Activated T-cell treated with anti-CD3 and anti-CD28 coated beads for 24 hours (primary cell): ENCODE measurements at regions not wholly inside any gene's neighbourhood (a gene's known extent, or its start where the extent isn't known, plus 50 kb on each side); places are given as distances from the start of the nearest gene placed in this dataset.

Experiments used
- DNase-seq: peaks from one replicate; pipeline ENCODE4 v3.0.0-alpha.2; 2020; ENCODE audit warnings: low read depth

DNA sequence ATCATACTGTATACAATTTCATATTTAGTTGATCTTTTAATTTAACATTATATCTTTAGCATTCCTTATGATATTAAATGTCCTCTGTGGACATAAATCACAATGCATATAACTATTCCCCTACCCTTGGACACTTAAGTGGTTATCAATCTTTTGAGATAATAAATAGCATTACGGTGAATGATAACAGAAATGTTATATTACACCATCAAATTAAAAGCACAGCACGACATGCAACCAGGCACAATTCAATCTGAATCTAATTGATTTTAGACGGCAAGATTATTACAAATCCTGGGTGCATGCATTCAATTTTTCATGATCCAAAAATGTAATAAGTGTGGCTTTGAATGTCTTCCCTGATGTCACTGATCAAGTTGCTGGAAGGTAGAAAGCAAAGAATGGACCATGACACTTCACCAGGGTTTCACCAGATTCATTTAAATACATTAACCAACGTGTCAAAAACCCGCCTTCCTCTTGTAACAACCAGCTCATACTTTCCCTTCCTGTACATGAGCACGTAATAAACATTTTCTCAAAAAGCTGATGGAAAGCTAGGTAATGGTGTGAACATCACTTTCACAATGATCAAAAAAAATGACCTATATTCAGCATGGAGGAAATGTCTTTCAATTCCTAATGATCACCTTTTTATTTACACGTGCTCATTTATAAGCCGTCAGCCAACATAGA lies 513.7 kb upstream of the ID2 start:
- no peak for DNase-seq

DNA sequence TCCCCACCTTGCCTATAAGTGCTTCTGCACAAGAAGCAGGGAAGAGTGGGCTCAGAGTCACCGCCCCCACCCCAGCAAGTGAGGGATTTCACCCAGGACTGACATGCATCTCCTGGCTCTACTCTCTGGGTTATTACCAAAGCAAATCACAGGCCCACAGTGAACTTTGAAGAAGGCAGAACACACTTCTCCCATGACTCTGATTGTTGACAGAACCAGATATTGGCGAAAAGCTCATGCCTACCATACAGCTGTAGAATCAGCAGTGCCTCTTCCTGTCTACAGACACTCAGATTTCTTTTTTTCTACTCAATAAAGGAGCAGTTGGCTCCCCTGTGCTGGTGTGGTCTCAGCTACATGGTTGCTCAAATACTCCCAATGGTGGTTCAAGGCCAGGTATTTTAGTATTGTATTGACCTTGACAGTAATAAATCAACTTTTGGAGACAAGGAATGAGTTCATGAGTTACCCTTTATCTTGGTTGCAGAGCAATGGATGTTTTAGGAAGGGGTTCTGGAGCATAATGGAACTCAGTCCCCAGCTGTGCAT lies 512.9 kb upstream of the ID2 start:
- DNase-seq, result no peak

DNA sequence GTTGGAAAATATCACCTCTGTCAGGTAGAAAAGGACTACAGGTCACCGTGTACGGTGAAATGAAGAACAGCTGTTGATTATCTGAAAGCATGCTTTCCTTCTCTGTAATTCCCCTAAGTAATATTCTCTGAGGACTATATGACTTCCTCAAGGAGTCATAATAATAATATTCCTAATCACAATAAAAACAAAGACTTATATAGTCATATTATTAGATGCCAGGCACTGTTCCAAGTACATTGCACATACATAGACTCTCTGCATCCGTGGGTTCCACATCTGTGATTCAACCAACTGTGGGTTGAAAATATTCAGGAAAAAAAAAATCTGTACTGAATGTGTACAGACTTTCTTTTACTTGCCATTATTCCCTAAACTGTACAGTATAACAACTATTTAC lies 512.4 kb upstream of the ID2 start:
- DNase-seq, result no peak

DNA sequence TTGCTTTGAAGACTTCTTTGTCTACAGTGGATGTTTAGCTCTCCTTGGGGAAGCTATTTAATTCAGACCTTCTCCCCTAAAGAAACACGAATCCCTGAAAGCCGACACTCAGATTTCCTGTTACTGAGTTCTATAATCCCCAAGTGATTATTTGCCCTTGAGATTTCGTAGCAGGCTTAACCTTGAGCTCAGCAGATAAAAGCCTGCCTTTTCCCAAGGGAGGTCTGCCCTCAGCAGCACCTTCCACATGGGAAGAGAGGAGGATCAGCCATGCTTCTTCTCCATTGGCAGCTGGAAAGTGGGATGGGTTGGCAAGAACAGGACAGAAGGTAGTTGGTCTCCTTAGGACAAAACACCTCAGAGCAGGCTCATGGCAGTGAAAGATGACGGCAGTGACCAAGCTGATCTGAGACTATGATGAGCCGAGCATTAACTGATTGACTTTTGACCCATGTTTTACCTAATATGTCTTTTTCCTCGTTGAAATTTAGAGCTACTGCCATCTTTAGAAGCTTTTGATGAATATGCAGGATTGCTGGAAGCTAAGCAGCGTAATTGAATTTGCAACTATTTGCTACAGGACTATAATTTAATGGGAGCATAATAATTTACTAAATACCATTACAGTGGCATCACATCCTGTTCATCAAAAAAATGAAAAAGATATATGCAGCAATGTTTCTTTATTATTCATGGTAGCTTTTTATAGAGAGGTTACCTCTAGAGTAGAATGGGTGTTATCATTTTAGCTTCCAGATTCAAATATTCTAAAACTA lies 511.1 kb upstream of the ID2 start:
- DNase-seq, result no peak

DNA sequence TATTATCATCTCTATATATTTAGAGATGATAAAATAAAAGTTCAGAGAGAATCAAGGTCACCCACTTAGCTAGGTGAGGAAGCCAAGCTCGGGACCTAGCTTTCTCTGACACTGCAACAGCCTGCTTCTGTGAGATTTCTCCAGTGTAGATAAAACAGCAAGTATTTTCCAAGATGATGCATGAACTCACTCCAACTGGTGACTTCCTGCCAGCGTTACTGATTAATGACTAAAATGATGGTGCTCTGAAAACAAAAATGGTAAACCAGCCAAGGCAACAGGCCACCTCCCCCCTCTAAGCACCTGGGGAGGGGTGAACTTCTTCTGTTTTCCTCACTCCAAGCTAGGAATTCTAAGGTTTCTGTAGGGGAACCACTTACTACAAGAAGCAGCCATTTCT lies 510.2 kb upstream of the ID2 start:
- no peak for DNase-seq

DNA sequence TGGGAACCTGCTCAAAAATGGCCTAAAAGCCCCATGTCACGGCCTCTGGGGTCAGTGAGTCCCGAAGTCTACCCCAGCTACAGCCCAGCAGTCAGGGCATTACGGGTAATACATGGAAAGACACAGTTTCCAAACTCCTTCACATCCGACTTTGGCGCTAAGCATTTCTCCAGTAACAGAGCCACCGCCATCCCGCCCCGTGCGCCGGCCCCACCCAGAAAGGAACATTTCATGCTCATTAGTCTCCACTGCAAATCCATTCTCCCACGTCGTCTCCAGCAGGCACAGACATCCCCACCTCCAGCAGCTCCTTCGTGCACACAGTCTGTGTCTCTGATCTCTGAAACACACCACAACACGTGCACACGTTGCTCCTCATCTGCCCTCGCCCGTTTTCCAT lies 509.2 kb upstream of the ID2 start:
- no peak for DNase-seq

DNA sequence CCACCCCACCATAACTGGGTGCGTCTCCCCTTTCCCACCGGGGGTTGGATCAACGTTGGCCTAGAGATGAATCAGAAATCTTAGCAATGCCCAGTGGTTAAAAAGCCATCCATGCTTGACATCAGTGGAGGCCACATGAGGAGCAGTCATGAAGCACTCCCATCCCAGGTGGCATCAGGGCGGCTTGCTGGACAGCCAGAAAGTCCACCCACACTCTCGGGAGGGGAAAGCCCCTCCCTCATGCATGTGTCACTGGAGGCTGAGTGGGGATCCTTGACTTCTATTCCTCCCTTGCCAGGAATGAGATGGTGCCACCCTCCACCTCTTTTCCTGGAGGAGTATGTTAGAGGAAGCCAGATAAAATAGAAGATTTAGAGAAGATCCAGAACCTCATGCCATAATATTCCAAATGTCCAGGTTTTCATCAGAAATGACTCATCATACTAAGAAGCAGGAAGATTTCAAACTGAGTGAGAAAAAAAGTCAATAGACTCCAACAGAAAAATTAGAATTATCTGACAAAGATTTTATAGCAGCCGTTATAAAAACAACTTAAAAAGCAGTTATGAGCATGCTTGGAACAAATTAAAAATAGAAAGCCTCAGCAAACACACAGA lies 507.1 kb upstream of the ID2 start:
- DNase-seq, result no peak

DNA sequence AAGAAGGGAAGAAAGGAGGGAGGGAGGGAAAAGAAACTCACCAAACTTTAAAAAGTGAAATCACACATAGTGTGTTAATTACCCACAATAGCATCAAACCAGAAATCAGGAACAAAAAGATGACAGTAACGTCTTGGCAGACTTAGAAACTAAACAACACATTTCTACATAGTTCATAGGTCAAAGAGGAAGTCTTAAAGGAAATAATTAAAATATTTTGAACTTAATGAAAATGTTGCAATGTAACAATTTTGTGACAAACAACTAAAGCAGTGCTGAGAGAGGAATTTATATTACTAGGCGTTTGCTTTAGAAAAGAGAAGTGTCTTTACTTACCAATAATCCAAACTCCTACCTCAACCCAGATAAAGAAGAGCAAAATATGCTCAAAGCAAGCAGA lies 505.0 kb upstream of the ID2 start:
- DNase-seq, result no peak

DNA sequence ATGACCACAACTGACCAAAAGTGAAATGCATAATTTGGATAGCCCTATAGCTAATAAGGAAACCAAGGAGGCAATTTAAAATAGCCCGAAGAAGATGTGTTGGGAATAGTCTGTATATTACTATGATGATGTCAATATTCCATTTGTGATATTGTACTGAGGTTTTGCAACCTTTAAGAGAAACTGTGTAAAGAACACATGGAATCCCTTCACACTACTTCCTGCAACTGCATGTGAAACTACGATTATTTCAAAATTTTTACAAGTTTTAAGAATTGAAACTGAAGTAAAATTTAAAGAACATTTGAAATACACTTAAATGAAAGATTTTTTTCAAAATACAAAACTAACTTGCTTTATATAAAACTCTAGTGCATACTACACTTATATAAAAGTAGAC lies 504.3 kb upstream of the ID2 start:
- DNase-seq, result no peak

DNA sequence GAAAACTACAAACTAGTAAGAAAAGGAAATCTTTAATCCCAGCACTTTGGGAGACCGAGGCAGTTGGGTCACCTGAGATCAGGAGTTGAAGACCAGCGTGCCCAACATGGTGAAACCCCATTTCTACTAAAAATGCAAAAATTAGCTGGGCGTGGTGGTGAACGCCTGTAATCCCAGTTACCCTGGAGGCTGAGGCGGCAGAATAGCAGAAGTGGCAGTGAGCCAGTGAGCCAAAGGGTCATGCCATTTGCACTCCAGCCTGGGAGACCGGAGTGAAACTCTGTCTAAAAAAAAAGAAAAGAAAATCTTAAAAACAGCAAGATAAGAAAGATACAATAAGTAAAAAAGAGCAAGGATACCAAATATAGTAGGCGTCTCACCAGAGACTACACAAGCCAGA lies 502.9 kb upstream of the ID2 start:
- DNase-seq, result no peak

DNA sequence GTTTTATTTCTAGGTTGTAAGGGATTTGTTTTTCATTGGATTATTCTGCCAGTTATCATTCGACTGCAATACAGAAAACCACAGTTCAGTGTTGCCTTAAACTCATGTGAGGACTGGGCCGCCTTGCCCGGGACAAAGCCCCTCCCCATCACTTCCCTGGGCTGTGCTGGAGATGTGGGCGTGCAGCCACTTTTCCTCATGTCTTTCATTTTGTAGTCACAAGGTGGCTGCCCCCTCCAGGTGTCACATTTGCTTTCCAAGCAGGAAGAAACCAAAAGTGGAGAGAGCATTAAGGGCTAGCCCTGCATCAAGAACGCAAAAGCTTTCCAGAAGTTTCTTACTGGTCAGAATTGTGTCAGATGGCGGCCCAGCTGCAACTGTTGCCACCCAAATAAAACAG lies 492.5 kb upstream of the ID2 start:
- no peak for DNase-seq

DNA sequence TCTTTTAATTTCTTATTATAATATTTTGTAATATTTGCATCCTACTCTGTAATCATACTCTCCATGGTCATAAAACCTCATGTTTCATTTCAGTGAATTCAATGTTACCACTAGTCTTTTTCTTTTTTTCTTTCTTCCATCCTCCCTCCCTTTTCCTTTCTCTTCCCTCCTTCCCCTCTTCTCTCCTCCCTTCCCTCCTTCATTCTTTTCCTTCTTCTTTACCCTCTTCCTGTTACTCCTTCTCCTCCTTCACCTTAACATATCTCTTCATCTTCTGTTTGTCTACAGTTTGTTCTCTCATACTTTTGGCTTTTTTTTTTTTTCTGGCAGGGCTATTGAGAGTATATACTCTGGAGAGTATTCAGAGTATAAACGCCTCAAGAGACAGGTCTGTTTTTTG lies 491.6 kb upstream of the ID2 start:
- no peak for DNase-seq

DNA sequence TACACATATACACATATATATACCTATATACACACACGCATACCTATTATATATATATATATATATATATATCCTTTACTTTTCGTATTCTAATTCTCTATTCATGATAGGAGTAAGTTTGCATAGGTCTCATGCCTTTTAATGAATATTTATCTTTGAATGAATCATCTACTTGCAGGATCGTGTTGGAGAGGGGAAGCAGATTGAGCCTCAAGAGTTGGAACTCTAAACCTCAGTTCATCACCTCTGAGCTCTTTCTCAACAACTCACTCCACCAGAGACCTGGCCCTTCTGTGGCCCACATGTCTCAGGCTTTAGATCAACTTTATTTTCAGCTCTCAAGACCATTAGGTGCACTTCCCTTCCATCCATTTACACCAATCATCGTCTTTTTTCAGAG lies 490.4 kb upstream of the ID2 start:
- DNase-seq, result no peak

DNA sequence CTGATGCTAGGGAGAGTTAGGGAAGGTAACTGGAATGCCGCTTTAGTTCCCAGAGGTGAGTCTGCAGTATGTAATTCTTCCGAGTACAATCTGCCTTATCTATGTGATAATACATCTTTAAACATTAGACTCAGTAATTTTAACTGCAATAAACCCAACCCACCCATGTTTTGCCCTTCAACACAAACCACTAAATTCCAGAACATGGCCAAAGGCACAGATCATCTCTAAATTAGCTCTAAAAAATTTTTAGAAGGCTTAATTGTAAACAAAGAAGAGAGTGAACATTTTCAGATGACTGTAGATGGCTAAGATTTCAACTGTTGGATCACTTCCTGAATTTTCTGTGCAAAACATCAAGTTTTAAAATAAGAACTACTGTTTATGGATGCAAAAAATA lies 488.7 kb upstream of the ID2 start:
- no peak for DNase-seq

DNA sequence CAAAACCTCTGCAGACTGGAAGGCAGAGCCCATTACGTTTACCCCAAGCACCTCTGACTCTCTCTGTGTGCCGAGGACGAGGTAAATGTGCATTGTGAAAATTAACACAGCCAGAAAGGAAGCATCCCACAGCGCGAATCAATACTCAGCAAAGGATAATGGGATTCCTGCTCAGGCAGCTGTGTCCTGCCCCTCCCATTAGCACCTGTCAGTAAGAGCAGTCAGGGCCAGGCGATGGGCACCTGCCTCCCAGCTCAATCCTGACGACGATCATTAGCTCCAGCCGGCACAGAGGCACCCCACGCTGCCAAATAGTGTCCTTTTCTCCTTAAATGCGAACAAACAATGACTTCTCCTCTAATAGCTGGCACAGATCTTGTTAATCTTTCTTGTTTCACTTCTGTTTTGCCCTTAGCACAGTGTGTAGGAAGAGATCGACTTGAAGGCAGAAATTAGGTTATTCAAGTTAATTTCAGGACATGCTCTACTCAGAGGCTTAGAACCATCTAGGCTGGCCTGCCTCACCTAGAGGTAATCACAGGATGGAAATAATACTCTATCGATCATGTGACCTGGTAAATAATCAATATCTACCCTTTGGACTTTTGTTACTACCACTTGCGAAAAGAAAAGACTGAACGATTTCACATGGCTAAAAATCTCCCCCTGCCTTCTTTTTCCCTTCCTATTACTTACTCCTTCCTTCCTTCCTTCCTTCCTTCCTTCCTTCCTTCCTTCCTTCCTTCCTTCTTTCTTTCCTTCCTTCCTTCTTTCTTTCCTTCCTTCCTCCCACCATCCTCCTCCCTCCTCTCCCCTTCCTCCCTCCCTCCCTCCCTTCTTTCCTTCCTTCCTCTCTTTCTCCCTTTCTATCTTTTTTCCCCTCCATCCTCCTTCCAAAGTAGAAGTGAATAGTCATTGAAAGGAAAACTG lies 487.9 kb upstream of the ID2 start:
- no peak for DNase-seq

DNA sequence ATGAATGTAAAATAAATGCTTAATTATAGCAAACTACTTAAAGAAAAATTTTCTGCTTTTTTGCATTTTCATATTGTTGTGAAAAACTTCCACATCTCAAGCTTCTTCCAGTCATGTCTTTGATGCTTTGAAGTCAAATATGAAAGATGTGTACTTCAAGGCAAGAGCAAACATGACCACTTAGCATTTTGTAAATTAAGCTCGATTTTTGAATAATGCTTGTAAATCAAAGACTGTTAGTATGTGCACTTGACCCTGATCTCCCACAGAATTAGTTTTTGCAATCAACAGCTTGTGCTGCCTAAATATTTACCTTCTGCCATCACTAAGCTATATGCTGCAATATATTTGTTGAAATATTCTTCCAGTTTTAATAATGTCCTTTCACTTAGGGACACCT lies 486.1 kb upstream of the ID2 start:
- DNase-seq, result no peak

DNA sequence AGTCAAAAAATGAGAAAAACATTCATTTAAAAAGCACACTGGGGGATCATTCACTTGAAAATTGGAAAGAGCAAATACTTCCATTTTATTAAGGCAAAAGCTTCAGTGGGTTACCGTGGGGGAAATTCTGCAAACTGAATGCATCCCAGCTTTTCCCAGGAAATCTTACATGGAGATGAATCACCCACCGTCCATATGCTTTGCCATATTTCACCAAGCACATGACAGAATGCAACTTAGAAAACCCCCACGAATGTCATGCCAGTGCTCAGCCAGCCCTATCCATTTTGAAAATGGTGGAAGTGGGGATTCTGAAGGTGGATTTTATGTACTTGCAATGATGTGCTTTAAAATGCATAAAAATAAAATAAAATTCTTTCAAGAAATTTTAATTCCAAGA lies 485.5 kb upstream of the ID2 start:
- no peak for DNase-seq

DNA sequence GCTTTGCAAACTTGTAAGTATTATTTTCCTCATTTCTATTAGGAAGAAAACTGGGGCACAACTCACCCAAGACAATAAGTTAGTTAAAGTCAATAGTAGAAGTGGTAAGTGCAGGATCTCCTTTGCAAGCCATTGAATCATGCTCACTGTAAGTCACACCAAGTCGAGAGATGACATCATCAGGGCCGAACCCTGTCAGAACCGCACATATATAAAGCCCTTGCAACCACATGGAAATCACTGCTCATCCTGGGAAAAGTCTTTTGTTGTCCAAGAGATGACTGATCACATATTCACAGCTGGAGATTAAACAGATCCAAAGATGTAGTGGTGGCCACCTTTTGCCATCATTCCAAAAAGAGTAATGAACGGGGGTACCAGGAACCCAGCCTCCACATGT lies 484.8 kb upstream of the ID2 start:
- no peak for DNase-seq

DNA sequence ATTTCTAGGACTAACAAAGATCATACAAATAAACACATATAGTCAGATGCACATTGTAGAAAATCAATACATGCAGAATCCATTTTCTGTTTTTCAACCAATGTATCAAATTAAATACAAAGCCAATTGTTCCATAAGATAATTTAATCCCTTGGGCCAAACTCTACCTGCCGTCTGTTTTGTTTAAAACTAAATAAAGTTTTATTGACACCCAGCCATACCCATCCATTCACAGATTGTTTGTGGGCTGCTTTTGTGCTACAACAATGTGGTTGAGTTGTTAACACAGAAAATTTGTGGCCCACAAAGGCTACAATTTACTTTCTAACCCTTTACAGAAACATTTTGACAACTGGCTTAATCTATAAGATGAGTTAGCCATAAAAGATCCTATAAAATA lies 484.0 kb upstream of the ID2 start:
- no peak for DNase-seq

DNA sequence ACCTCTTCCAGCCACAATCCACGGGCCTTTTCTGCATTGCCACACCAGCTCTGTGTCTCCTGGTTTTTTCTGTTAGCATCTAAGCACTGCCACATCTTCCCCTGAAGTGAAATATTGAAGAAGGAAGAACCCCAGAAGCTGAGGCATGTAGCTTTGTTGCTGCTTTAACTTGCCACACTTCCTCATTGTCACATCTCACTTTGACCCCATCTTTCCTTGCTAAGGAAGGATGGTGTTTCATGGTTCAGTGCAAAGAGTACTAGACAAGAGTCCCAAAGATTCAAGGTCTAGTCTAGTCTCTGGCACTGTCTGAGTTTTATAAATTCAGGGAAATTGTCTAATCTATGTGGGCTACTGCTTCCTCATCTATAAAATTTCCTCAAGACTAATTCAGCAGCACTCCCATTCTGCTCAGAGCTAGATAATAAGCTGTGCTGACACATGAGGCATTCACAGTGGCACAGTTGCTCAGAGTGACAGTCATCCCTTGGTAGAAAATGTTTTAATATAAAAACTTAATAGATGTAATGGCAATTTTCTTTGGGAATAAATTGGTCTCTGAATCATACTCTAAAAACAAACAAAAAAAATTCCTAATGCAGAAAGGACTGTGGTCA lies 483.0 kb upstream of the ID2 start:
- DNase-seq, result no peak

DNA sequence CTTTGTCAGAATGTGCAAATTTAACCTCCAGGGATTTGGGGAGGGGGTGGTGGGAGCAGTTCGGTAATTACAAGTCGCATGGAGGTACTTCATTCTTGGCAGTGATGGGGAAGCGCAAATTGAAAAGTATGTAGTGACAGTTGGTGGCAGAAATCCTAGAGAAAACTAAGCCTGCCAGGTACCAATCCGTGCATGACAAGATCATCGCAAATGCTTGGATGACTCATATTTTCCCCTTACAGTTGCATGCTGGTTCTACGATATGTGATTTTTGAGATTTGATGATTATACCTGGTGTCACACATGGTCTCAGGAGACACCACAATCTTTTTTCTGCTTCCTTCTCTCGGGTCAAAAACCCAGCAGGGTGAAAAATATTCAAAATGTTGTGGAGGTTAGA lies 479.7 kb upstream of the ID2 start:
- no peak for DNase-seq

DNA sequence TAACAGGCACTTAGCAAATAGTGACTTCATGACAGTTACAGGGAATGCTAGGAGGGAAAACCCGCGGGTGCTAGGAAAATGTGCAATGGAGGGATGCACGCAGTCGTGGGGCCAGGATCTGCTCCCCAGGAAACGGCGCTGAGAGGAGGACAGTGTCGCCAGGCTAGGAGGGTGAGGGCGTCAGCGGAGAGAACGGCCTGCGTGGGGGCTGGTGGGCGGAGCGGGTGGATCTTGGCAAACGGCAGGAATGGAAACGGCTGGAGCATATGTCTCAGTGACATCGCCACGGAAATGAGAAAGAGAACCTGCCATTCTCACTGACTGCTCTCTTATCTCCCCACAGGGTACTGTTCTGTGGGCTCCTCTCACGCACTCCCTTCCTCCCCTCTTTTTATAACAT lies 478.5 kb upstream of the ID2 start:
- DNase-seq, result no peak
